ENCODE measurements at regions not wholly inside any gene's neighbourhood (a gene's known extent, or its start where the extent isn't known, plus 50 kb on each side); places are given as distances from the start of the nearest gene placed in this dataset.

DNA sequence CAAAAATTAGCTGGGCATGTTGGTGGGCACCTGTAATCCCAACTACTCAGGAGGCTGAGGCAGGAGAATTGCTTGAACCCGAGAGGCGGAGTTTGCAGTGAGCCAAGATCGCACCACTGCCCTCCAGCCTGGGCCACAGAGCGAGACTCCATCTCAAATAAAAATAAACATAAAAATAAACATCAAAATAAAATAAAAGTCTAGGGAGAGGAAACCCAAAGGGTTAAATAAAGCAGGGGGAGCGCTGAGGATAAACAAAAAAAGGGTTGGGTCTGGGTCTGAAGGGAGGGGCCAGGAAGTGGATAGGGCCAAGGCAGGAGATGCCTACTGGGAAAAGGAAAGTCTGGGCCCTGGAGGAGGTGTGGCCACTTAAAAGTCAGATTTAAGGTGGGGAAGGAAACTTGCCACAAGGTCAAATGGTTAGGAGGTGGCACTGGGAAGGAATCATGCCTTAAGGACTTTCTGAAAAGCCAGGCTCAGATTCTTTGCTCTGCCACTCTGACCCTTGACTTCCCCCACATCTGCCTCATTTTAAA is 150.0 kb downstream of the ADSS2 start:
- no peak for TF ChIP-seq CTCF (IDR thresholded peaks at IDR 0.05; ENCODE audit: borderline replicate concordance)
- DNase-seq, result no peak
- H3K36me3 ChIP-seq, result no peaks in the 10 kb centered on the region
- H3K4me1 ChIP-seq, result peaks cover 6% of the 10 kb centered on the region
- intact Hi-C loops (cut with micrococcal nuclease), result no loop called here
- no peak overlapping the region for H3K27ac ChIP-seq (replicated peaks)
- no peaks in the 10 kb centered on the region for H3K27me3 ChIP-seq (ENCODE audit: low read depth)
- no peak overlapping the region for H3K4me3 ChIP-seq
- peaks cover under 1% of the 10 kb centered on the region for H3K9me3 ChIP-seq (replicated peaks)

GRCh38 chr1:244302876-244303609 is 148.7 kb downstream of the ADSS2 start:
- Histone ChIP-seq H3K27me3 (ENCODE audit: low read depth) (no peaks in the 10 kb centered on the region), H3K4me3 (no peak overlapping the region), H3K9me3 (replicated peaks) (peaks cover 11% of the 10 kb centered on the region), H3K36me3 (no peaks in the 10 kb centered on the region), H3K27ac (replicated peaks) (no peak overlapping the region), H3K4me1 (peaks cover 6% of the 10 kb centered on the region)
- TF ChIP-seq CTCF (IDR thresholded peaks at IDR 0.05; ENCODE audit: borderline replicate concordance), result no peak
- intact Hi-C loops (cut with micrococcal nuclease), result no loop called here
- no peak for DNase-seq

DNA sequence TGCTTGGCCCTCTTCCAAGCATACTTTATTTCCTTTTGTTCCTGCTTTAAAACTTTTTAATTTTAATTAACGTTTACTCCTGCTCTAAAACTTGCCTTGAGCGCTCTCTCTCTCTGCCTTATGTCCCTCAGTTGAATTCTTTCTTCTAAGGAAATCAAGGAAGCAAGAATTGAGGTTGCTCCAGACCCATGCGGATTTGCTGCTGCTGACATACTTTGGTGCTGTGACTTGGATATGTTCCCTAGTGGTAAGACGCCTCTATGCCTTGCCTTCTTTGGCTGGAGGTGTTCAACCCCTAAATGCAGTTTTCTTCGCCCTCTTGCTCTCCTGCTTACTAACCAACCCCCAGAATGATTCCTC is 148.1 kb downstream of the ADSS2 start:
- H3K4me1 ChIP-seq, result peaks cover 6% of the 10 kb centered on the region
- H3K36me3 ChIP-seq, result no peaks in the 10 kb centered on the region
- no peak for TF ChIP-seq CTCF (IDR thresholded peaks at IDR 0.05; ENCODE audit: borderline replicate concordance)
- intact Hi-C loops (cut with micrococcal nuclease), result no loop called here
- no peaks in the 10 kb centered on the region for H3K27me3 ChIP-seq (ENCODE audit: low read depth)
- DNase-seq, result no peak
- H3K27ac ChIP-seq (replicated peaks), result no peak overlapping the region
- H3K4me3 ChIP-seq, result no peak overlapping the region
- H3K9me3 ChIP-seq (replicated peaks), result peaks cover 14% of the 10 kb centered on the region

DNA sequence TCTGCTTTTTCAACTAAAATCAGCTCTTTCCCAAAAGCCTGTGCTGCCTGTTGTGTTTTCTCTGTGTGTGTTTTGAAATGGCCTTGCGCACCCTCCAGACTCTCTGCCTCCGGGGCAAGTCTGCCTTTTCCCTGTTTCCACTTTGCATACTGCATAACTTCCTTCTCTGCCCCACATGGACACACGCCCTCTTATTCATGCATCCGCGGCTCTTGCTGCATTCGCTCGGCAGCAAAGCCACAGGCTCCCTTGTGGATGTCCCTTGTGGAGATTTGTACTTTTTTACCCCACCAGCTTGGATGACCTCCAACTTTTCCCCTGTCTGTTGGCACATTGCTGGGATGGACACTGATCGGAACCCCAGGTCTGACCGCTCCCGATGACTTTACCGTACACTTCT is 147.6 kb downstream of the ADSS2 start:
- H3K9me3 ChIP-seq (replicated peaks), result peaks cover 14% of the 10 kb centered on the region
- no peak overlapping the region for H3K27ac ChIP-seq (replicated peaks)
- H3K36me3 ChIP-seq, result no peaks in the 10 kb centered on the region
- TF ChIP-seq CTCF (IDR thresholded peaks at IDR 0.05; ENCODE audit: borderline replicate concordance), result no peak
- no peak for DNase-seq
- intact Hi-C loops (cut with micrococcal nuclease), result no loop called here
- H3K4me1 ChIP-seq, result peaks cover 6% of the 10 kb centered on the region
- no peak overlapping the region for H3K4me3 ChIP-seq
- no peaks in the 10 kb centered on the region for H3K27me3 ChIP-seq (ENCODE audit: low read depth)

GRCh38 chr1:244304656-244305055 is 147.1 kb downstream of the ADSS2 start:
- no peak overlapping the region for H3K27ac ChIP-seq (replicated peaks)
- no peak overlapping the region for H3K4me3 ChIP-seq
- H3K4me1 ChIP-seq, result peaks cover 3% of the 10 kb centered on the region
- H3K27me3 ChIP-seq (ENCODE audit: low read depth), result no peaks in the 10 kb centered on the region
- intact Hi-C loops (cut with micrococcal nuclease), result no loop called here
- TF ChIP-seq CTCF (IDR thresholded peaks at IDR 0.05; ENCODE audit: borderline replicate concordance), result no peak
- H3K36me3 ChIP-seq, result no peaks in the 10 kb centered on the region
- DNase-seq, result no peak
- H3K9me3 ChIP-seq (replicated peaks), result peaks cover 14% of the 10 kb centered on the region
